ENCODE measurements at regions not wholly inside any gene's neighbourhood (a gene's known extent, or its start where the extent isn't known, plus 50 kb on each side); places are given as distances from the start of the nearest gene placed in this dataset.
"Not testable (repeated sequence)": the region's sequence is repeated elsewhere in the genome, so short reads cannot be mapped to it uniquely, and the experiment has no call there.

DNA sequence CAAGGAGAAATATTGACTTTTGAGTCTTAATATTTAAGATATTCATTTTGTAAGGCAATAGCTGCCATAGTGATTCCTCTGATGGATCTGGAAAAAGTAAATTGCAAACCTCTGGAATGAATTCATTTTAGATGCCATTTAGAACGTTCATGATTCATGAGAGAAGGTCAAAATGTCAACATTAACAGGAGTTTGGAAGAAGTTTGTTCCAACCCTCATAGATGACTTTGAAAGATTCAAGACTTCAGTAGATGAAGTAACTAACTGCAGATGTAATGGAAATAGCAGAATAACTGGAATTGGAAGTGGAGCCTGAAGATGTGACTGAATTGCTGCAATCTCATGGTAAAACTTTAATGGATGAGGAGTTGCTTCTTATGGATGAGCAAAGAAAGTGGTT lies 100.9 kb upstream of the CCN2 start:
- DNase-seq (ENCODE audit: low read depth): no peak

DNA sequence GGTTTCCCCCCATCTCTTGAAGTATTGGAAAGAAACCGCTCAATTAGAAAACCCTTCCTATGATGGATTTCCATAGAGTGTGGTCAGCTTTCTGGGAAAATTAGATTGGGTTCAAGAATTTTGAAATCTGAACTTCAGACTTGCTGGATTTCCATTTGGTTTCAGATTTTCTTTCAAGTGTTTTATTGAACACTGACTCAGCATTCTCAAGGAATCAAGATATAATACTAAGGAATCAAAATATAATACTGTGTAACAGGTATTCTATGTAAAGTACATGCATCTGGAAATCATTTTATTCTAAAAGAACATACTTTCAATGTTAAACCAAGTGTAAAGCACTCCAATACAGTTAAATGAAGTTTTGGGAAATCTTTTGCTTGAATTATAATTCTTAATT lies 94.7 kb upstream of the CCN2 start:
- no peak for DNase-seq (ENCODE audit: low read depth)

DNA sequence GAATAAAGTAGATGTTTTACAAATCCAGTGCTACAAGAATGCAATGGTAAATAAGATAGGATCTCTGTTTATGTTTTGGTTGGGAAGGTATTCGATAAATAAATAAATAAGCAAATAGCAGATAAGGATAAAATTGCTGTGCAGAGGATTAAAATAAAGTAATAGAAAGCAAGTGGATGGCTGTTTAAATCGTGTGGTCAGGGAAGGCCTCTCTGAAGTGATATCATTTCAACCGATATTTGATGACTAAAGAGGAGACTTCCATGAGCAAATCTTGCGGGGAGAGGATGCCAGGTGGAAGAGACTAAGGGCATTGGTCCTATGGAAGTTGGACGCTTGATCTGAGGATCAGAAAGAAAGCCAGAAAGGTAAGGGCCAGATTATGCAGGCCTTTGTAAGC lies 92.0 kb upstream of the CCN2 start:
- no peak for DNase-seq (ENCODE audit: low read depth)

DNA sequence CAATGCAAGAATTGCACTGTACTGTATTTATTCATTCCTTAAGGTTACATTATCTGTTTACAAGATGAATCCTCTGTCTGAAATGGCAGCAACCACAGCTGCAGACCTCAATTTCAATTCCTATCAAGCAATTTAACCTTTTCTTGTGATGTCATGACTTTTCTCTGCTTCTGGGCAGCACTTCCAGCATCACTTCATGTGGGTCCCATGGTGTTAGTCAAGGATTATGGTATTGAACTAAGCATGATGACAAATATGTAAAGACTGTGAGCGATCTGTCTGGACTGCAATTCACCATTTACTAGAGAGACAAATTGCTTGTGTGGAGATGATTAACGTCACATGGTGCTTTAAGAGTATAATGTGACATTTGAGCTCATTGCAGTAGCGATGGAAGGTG lies 90.5 kb upstream of the CCN2 start:
- DNase-seq (ENCODE audit: low read depth): peak; percentile 89

DNA sequence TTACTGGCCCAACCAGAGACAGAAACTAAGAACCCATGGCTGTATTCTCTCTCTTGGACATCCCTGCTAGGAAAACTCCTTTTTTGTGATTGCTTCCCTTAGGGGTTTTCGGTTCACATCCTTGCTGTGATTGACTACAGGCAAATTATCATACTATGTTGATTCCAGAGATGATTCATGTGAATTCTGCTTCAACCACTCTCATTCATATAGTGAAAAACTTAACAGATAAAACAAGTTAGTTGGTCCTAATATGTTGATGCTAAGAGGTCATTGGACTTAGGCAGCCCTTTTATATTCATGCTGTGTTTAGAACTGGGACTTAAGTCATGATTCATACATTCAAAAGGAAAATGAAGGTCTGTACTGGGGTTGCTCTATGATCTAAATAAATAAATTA lies 76.9 kb upstream of the CCN2 start:
- peak; percentile 18 for DNase-seq (ENCODE audit: low read depth)

DNA sequence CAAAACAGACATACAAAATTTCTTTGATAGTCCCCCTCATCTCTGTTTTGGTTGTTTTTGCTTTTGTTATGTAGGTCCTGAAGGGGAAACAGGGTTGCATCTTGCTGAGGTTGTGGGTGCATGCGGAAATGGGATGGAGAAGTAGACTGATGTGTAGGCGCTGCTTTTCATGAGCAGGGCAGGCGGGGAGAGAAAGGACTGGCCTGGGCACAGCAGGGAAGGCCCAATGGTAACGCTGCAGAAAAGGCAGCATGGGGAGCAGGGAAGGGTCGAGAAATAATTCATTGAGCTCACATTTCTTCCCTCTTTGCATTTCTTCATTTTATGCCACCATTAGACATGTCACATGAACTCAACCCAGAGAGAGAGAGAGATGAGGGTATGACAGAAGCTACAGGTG lies 74.3 kb upstream of the CCN2 start:
- DNase-seq (ENCODE audit: low read depth): no peak

DNA sequence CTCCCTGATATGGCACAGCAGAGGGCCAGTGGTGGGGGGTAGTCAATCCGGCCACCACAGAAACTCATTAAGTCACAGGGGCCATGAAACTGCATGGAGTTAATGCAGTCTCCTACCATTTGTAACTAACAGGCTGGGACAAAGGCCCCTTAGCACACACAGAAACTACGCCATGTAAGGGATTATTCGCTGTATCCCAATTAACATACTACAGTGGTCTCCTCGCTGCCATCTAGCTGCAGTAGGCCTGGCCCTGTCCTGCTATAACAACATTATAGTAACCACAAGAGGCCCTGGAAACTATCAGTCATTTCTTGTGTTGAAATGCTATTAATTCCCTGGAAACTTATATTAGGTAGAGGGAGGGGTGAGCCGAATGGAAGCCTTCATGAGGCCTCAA lies 72.3 kb upstream of the CCN2 start:
- DNase-seq (ENCODE audit: low read depth): peak; percentile 30

DNA sequence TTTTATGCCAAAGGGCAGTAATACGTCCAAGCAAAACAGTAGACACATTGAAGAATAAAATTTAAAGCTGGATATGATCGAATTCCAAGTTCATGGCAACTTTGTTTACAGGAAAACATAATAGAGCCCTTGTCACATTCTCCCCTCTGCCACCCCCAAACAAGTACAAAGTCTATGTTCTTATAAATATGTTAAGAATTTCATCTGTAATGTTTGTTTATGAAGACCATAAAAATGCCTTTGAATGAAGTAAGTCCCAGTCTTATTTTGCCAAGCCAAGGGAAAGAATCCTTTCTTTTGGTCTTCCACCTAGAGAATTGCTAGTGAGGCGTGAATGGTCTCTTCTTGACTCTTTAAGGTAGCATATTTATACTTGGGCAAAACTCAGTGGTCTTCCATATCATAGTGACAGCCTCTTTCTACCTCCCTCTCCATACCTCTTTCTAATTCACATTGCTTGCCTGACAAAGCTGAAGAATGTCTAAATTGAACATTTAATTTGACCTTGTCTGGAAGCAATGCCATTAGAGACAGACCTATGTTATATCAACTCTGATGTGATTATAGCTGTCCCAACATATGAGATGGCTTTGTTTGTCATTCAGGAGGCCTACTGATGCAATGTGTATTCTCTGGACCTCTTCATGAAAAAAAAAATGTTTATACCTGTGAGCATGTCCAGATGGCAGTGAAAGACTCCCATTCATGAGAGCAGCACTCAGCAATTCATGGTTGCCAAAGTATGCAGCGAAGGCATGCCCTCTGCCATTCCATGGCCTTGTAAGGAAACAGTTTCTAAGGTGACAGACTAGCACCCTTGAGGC lies 70.6 kb upstream of the CCN2 start:
- DNase-seq (ENCODE audit: low read depth): no peak

DNA sequence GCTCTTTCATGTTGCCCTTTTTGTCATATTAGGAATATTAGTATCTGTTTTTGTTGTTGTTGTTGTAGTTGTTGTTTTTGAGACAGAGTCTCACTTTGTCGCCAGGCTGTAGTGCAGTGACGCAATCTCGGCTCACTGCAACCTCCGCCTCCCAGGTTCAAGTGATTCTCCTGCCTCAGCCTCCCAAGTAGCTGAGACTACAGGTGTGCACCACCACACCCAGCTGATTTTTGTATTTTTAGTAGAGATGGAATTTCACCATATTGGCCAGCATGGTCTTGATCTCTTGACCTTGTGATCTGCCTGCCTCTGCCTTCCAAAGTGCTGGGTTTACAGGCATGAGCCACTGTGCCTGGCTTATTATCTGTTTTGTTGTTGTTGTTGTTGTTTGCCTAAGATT lies 69.7 kb upstream of the CCN2 start:
- DNase-seq (ENCODE audit: low read depth): not testable (repeated sequence)

DNA sequence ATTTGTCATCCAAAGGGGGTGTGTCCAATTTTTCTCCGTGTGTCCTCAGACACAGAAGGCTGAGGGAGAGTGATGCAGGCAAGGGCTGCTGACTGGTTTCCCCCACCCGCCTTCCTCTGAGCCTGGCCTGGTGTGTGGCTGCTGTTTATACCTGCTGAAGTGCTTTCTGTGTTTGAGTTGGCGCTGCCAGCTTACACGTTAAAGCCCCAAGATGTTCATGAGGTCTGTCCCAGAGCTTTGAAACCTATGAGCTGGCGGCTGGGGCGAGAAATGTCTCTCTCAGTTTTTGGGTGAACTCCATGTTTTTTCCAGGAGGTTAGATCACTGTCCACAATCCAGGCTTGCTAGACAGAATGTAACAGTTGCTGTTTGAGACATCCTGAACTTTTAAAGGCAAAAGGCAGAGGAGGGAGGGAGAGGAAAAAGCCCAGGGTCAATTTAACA lies 69.0 kb upstream of the CCN2 start:
- peak; percentile 17 for DNase-seq (ENCODE audit: low read depth)

DNA sequence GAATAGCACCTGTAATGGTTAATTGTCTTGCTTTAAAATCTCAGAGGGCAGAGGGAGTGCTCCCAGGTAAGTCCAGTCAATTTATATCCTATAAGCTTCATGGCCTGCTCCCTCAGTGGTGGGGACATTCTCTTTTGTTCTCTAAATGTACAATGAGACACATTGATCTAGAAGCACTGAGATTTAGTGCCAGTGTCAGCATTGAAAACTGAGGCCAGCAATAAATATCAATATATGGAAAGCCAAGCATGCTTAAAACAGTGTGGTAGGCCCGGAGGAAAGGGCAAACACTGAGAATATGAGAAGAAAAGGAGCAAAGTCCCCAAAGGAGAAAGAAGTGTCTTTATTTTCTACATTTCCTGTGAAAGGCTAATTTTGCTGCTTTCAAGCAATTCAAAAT lies 68.4 kb upstream of the CCN2 start:
- DNase-seq (ENCODE audit: low read depth): no peak

DNA sequence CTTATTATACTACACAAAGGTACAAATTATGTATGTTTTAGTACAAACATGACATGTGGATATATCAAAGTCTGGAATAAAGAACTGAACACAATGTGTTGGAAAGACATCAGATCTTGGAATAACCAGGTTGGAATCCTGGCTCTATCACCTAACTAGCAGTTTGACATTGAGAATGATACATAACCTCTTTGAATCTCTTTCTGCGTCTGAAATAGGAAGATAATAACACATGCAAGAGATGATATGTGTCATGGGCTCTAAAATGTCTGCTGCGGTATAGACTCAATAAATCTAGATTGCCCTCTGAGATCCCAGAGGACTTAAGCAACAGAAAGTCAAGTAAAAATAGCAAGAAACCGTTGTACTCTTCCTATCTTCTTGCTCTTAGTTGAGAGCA lies 66.8 kb upstream of the CCN2 start:
- DNase-seq (ENCODE audit: low read depth): no peak

DNA sequence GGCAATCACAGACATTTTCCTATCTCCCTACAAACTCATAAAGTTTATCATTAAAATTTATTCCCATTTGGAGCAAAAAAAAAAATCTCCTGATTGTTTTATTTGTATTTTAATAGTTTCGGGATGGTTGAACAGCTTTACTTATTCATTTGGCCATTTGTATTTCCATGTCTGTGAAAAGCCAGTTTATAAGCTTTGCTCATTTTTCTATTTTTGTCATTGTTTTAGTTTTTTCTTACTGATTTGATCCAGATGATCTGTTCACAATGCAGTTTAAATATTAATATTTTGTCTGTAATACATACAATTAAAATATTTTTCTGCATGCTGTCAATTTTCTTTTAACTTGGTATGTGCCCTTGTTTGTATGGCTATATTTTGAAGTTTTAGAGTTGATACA lies 65.2 kb upstream of the CCN2 start:
- no peak for DNase-seq (ENCODE audit: low read depth)

DNA sequence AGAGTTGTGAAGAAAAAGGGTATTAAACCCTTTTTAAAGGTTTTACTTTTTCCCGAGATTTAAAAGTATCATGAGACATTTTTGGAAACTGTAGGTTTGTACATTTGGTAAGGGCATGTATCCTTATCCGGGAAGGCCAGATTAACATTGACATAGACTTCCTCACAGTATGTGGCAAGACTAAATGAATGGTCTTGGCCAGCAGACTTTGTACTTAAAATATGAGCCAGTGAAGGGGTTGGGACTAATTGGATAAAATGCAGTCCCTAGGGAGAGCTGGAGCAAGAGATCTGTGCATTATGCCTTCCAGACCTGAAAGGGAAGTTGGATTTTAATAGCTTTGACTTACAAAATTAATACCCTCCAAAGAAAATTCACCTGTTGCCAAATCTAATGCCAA lies 60.4 kb upstream of the CCN2 start:
- DNase-seq (ENCODE audit: low read depth): no peak

DNA sequence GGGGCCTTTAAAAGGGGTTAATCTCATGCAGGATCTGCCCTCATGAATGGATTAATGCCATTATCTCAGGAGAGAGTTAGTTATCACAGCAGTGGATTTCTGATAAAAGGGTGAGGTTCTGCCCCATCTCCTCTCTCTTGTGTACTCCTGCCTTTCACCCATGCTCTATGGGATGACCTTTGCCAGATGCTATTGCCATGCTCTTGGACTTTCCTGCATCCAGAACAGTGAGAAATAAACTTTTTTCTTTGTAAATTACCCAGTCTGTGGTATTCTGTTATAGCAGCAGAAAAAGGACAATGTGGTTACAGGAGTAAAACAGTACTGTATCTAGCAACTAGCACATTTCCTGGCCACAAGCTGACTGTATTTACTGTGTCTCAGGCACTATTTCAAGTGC lies 58.0 kb upstream of the CCN2 start:
- DNase-seq (ENCODE audit: low read depth): peak; percentile 26

DNA sequence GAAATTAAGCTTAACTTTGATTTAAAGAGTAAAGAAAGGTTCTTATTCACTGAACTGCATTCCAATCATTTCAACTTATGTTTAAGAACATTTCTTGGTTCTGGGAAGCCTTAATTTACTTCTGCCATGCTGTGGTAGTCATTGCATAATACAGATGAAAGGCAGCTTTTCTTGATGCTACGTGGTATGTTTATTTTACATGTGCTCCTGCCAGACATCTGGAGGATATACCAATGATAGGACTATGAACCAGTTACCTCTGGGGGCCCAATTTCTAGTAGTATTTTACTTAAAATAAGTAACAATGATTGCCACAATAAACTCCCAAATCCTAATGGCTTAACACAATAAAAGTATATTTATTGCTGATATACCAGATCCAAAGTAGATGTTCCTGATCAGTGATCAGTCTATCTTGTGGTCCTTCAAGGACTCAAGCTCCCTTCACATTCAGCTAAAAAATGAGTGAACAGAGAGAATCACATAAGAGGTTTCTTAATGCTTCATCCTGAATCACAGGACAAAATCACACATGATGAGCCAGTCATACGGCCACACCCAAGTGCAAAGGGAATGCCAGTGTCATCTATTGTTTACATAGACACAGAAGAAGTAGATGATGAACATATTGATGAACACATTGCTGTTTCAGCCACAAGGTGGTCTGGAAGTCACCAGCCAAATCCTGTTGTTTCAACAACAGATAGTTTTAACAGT lies 56.5 kb upstream of the CCN2 start:
- peak; percentile 90 for DNase-seq (ENCODE audit: low read depth)

DNA sequence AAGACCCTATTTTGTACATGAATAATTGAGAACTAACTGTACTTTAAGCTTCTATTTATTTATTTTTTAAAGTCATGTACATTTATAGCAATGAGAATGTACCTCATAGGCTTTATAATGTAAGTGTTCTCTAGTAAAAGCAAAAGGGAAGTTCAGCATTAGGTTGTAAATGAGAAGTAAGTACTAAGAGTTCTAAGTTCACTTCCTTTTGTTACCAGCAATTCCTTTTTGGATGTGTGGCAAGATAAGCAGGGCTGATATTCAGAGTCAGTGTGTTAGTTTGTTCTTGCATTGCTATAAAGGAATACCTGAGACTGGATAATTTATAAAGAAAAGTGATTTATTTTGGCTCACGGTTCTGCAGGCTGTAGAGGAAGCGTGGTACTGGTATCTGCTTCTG lies 54.0 kb upstream of the CCN2 start:
- peak; percentile 34 for DNase-seq (ENCODE audit: low read depth)

DNA sequence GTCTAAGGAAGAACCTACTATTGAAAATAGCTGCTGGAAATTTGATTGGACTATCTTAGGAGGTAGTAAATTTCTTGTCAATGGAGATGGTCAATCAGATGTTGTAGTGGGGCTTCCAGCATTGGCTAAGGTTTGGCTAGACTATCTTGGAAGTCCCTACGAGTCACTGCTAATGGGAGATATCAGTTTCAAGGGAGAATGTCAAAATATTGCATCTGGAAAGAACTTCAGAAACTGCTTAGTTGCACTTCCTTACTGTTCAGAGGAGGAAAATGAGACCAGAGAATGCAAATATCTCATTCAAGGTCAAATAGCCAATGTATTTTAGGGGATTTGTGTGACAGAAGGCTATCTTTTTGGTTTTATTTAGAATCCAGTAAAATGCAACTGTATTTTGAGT lies 53.5 kb upstream of the CCN2 start:
- DNase-seq (ENCODE audit: low read depth): peak; percentile 30

DNA sequence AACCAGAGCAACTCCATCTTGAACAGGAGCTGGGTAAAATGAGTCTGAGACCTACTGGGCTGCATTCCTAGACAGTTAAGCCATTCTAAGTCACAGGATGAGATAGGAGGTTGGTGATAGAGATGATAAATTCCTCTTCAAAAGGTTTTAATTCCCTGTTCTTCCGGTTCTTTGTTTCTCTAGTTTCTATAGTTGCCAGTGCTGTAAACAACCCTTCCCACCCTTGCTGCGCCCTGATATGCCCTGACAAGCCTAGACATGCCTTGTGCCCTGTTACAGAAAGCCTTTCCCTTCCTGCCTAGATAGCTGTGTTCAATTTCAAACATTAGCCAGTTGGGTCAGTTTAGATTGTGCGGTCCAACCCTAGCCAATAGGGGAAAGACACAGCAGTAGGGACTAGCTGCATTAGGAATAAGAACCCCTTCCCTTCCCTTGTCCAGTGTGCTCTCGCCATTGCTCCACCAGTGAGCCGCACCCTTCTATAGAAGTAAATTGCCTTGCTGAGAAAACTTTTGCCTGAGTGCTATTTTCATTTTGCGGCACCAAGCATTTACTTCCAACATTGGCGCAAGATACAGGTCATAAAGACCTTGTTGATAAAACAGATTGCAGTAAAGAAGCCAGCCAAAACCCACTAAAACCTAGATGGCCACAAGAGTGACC lies 52.5 kb upstream of the CCN2 start:
- DNase-seq (ENCODE audit: low read depth): no peak
